Fibroblast of lung (primary cell): ENCODE measurements at regions not wholly inside any gene's neighbourhood (a gene's known extent, or its start where the extent isn't known, plus 50 kb on each side); places are given as distances from the start of the nearest gene placed in this dataset.

Experiments used
- CTCF ChIP-seq, 2 donors: IDR thresholded peaks in 1 of 2; conservative IDR thresholded peaks in 1 of 2; 1 replicate in 1 of 2; 2 replicates in 1 of 2; pipeline ENCODE4 v1.5.1; 2011 to 2012; ENCODE audit warnings: low read length in 2 of 2, control low read depth in 1 of 2, inconsistent platforms in 1 of 2, low read depth in 1 of 2, mild to moderate bottlenecking in 1 of 2
- EZH2 ChIP-seq: IDR thresholded peaks from 2 replicates; pipeline ENCODE4 v1.5.1; 2012; ENCODE audit warnings: low read length, control low read depth, mild to moderate bottlenecking; ENCODE audit errors: missing control alignments

GRCh38 chr5:105218018-105218417 lies 1655.4 kb upstream of the NUDT12 start:
- no peak for TF ChIP-seq CTCF (conservative IDR thresholded peaks at IDR 0.05 in 1 of 2, IDR thresholded peaks at IDR 0.05 in 1 of 2; ENCODE audit: low read depth in 1 of 2, low read length in 2 of 2)
- TF ChIP-seq EZH2: no peak
